ENCODE measurements at regions not wholly inside any gene's neighbourhood (a gene's known extent, or its start where the extent isn't known, plus 50 kb on each side); places are given as distances from the start of the nearest gene placed in this dataset.

DNA sequence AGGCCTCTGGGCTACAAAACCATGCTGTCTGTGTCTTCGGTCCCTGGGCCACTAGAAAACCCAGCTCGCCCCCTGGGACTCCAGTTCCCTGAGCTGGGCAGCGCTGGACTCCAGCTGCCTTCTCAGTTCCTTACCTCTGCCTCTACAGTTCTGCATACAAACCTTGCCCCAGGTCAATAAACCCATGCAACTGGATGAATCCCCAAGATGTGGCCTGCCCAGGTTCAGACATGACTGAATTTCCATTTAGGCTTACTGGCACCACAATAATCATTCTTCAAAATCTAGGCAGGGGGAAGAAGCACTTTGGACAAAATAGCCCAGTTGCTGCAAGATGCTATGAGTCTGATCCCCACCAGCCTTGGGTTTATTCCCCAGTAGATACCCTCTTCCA lies 159.5 kb downstream of the RRAGC start:
- no peaks in the 10 kb centered on the region for H3K79me2 ChIP-seq (replicated peaks; ENCODE audit: insufficient read depth, low read length)
- H2AFZ ChIP-seq (ENCODE audit: low read depth, low read length), result no peak overlapping the region
- no peak overlapping the region for H3K4me2 ChIP-seq (ENCODE audit: low read length)
- H3F3A ChIP-seq (ENCODE audit: insufficient read depth, low read length, poor library complexity, severe bottlenecking), result no peaks in the 10 kb centered on the region
- no peaks in the 10 kb centered on the region for H4K20me1 ChIP-seq (ENCODE audit: insufficient read depth)
- H3K9me2 ChIP-seq (ENCODE audit: insufficient read depth, low read length), result no peaks in the 10 kb centered on the region
- TF ChIP-seq TAF1 (IDR thresholded peaks at IDR 0.05; ENCODE audit: low read depth), result no peak
- TF ChIP-seq REST (IDR thresholded peaks at IDR 0.05; ENCODE audit: borderline replicate concordance), result no peak
- no peak for TF ChIP-seq SMC3 (conservative IDR thresholded peaks at IDR 0.05; ENCODE audit: poor library complexity)
- TF ChIP-seq, protein P1, sequence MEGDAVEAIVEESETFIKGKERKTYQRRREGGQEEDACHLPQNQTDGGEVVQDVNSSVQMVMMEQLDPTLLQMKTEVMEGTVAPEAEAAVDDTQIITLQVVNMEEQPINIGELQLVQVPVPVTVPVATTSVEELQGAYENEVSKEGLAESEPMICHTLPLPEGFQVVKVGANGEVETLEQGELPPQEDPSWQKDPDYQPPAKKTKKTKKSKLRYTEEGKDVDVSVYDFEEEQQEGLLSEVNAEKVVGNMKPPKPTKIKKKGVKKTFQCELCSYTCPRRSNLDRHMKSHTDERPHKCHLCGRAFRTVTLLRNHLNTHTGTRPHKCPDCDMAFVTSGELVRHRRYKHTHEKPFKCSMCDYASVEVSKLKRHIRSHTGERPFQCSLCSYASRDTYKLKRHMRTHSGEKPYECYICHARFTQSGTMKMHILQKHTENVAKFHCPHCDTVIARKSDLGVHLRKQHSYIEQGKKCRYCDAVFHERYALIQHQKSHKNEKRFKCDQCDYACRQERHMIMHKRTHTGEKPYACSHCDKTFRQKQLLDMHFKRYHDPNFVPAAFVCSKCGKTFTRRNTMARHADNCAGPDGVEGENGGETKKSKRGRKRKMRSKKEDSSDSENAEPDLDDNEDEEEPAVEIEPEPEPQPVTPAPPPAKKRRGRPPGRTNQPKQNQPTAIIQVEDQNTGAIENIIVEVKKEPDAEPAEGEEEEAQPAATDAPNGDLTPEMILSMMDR (IDR thresholded peaks at IDR 0.05; ENCODE audit: poor library complexity, severe bottlenecking), result no peak
- TF ChIP-seq EP300 (conservative IDR thresholded peaks at IDR 0.05; ENCODE audit: poor library complexity, severe bottlenecking), result no peak
- TF ChIP-seq EZH2 (IDR thresholded peaks at IDR 0.05; ENCODE audit: borderline replicate concordance, insufficient read depth, low read length, poor library complexity, severe bottlenecking), result no peak
- no peaks in the 10 kb centered on the region for H3K9me3 ChIP-seq (ENCODE audit: low read length)
- no peaks in the 10 kb centered on the region for H3K27me3 ChIP-seq (ENCODE audit: insufficient read depth, low read depth, low read length)
- no peaks in the 10 kb centered on the region for H3K36me3 ChIP-seq (ENCODE audit: insufficient read depth, low read length)
- no peak overlapping the region for H3K9ac ChIP-seq (ENCODE audit: low read length)
- H3K4me3 ChIP-seq (ENCODE audit: low read length), result no peak overlapping the region
- H3K27ac ChIP-seq (ENCODE audit: low read length), result no peak overlapping the region

DNA sequence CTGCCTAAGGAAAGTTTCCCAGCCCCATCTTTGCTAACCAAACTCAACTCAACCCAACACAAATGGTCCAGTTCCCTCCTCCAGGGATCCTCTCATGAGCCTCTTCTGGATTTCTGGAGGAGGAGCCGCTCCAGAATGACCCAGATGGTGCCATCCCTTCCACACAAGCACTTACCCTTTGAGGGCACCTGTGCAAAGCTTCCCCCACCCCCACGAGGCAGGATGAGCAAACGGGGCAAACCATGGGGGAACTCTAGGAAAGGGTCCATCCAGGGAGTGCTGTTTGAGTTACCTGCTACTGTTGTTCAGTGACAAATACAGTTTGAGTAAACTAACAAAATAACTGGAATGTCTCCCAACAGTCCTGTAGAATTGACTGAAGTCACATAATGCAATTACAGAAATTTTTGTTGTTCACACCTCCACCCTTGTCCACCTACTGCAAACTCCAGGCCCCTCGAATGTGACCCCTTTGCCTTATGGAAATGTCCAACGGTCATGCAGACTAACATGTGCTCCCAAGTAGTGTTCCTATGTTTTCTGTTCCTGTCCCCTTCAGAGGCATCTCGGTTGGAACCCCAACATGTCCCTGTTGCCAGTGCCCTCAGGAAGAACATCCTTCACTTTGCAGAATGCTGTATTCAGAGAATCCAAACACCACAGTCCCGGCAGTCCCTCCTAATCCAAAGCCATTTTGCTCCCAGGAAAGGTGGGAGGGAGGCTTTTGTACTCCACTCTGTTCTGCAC lies 160.1 kb downstream of the RRAGC start:
- Histone ChIP-seq H3K9ac (ENCODE audit: low read length) (no peak overlapping the region), H3K36me3 (ENCODE audit: insufficient read depth, low read length) (no peaks in the 10 kb centered on the region), H3K4me3 (ENCODE audit: low read length) (no peak overlapping the region), H3K4me2 (ENCODE audit: low read length) (no peak overlapping the region), H4K20me1 (ENCODE audit: insufficient read depth) (no peaks in the 10 kb centered on the region), H3K27me3 (ENCODE audit: insufficient read depth, low read depth, low read length) (no peaks in the 10 kb centered on the region), H3K79me2 (replicated peaks; ENCODE audit: insufficient read depth, low read length) (no peaks in the 10 kb centered on the region), H3K9me3 (ENCODE audit: low read length) (no peaks in the 10 kb centered on the region), H2AFZ (ENCODE audit: low read depth, low read length) (no peak overlapping the region), H3K27ac (ENCODE audit: low read length) (no peak overlapping the region), H3K9me2 (ENCODE audit: insufficient read depth, low read length) (no peaks in the 10 kb centered on the region), H3F3A (ENCODE audit: insufficient read depth, low read length, poor library complexity, severe bottlenecking) (no peaks in the 10 kb centered on the region)
- TF ChIP-seq, protein P1 (IDR thresholded peaks at IDR 0.05; ENCODE audit: poor library complexity, severe bottlenecking), result no peak
- TF ChIP-seq EP300 (conservative IDR thresholded peaks at IDR 0.05; ENCODE audit: poor library complexity, severe bottlenecking), result no peak

All from neural cell (in vitro differentiated cells).